ENCODE measurements at regions not wholly inside any gene's neighbourhood (a gene's known extent, or its start where the extent isn't known, plus 50 kb on each side); places are given as distances from the start of the nearest gene placed in this dataset.

DNA sequence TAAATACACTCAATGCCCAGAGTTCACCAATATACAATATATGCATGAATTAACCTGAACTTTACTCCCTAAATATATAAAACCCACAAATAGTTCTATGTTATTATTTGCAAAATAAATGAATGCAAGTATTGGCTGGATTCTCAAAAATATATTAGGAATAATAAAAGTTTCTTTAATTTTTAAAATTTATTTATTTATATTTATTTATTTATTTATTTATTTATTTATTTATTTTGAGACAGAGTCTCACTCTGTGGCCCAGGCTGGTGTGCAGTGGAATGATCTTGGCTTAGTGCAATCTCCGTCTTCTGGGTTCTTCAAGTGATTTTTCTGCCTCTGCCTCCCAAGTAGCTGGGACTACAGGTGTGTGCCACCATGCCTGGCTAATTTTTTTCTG lies 88.7 kb upstream of the TMEFF2 start:
- no peak for DNase-seq
- intact Hi-C loops (cut with DNase I): loop anchor here (10.0 kb wide), 1 partner anchor 409 kb away; no protein-coding TSS in a partner anchor

DNA sequence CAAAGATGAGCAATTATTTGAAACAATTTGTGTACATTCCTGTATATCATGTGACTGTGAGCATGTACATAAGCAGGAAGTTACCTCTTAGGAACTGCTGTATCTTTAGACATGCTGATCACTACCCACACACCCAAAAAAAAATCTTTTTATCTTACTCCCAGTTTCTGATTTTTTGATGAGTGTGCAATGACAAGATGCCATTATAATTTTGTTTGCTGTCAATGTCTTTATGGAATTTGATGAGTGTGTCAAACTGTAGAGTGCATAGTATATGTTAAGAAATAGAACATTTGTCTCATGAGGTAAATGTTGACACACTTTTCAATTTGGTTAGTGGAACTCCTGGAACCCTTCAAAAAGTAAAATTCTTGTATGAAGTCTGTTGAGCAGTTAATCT lies 84.0 kb upstream of the TMEFF2 start:
- intact Hi-C loops (cut with DNase I): no loop called here
- no peak for DNase-seq

DNA sequence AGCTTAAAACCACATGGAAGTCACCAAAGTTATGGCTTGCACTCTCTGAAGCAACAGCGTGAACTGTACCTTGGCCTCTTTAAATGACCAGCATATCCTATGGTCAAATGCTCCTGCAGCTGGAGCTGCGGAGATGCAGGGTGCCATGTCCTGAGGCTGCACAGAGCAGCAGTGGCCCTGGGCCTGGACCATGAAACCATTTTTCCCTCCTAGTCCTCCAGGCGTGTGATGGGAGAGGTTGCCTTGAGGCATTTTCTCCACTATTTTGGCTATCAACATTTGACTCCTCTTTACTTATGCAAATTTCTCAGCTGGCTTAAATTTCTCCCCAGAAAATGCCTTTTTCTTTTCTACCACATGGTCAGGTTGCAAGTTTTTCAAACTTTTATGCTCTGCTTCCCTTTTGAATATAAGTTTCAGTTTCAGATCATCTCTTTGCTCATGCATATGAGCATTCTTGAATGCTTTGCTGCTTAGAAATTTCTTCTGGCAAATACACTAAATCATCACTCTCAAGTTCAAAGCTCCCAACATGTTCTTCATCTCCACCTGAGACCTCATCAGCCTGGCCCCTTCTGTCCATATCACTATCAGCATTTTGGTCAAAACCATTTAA lies 82.9 kb upstream of the TMEFF2 start:
- intact Hi-C loops (cut with DNase I): no loop called here
- DNase-seq: no peak

DNA sequence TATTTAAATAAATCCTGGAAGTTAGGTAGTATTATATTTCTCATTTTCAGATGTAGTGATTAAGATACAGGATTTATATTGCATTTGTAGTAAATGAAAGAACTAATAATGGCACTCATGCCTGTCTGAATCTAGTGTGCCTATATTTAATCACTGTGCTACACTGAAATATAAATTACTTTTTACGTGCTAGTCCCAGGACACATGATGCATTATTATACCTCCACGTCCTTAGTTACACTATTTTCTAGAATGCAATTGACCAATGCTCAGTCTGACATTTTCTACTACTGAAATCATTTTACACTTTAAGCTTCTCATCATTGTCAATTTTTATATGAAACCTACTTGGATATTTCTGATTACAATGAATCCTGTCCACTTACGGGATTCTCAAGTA lies 80.9 kb upstream of the TMEFF2 start:
- no peak for DNase-seq
- intact Hi-C loops (cut with DNase I): no loop called here

DNA sequence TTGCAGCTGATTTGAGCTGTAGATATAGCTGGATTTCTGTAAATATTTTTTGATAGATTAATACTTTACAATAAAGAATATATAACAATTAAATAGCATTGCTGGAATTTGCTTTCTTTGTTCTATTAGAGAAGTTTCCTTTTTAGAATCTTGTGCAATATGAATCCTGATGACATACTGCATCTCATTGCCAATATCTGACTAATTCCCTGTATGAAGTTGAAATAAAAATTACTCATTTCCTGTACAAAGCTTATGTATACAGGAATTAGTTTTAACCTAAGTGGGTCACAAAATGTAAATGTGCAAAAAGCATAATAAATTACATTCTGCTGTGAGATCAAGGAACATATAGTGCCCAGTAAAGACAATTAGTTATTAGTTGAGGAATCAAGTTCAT lies 72.8 kb upstream of the TMEFF2 start:
- intact Hi-C loops (cut with DNase I): no loop called here
- no peak for DNase-seq

DNA sequence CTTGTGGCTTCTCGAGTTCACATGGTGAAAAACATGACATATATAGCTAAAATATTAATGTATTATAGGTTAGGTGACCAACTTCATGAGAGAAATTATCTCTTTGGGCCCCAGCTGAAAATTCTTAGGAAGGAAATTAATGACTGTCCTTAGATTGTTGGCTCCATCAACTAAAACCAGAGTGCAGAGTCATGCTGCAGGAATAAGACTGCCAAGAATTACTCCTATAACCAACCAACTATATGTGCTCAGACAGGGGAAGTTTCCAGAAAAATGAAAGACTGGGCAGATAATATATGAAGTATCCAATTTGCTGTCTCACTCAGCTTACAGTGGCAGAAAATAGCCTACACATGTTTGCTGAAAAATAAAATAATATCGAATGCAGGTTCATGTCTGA lies 71.0 kb upstream of the TMEFF2 start:
- intact Hi-C loops (cut with DNase I): no loop called here
- no peak for DNase-seq

DNA sequence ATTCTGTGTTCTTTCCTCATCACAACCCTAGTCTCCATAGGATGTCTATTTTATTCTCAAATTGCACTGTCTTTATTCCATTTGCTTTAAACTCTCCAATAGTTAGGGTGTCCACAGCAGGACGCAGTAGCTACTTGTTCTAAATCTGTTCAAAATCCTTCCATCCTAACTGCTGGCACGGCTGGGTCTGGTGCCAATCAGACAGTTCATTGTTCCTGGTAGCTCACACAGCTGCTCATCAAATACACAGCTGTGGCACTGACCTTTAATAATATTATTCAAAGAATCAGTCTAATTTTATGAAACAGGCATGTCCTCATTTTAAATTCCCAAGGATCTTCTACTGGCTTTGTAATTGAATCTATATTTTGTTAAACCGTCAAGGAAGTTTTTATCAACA lies 59.7 kb upstream of the TMEFF2 start:
- DNase-seq: peak in 8 of 10 donors; percentile 25 to 92 (median 58)
- intact Hi-C loops (cut with DNase I): no loop called here

DNA sequence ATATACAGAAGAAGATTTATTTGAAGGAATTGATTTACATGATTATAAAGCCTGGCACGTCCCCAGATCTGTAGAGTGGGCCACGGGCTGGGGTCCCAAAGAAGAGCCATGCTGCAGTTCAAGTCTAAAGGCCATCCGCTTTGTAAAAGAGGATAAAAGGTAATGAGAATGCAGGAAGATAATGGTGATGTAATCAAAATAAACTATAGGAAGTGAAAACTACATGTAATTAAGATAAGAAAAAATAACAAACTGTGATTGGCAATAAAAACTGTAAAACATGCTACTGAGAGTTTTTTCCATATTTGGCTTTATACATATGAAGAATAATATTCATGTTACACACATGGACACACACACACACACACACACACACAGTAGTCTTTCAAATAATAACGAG lies 59.0 kb upstream of the TMEFF2 start:
- no peak for DNase-seq
- intact Hi-C loops (cut with DNase I): no loop called here

DNA sequence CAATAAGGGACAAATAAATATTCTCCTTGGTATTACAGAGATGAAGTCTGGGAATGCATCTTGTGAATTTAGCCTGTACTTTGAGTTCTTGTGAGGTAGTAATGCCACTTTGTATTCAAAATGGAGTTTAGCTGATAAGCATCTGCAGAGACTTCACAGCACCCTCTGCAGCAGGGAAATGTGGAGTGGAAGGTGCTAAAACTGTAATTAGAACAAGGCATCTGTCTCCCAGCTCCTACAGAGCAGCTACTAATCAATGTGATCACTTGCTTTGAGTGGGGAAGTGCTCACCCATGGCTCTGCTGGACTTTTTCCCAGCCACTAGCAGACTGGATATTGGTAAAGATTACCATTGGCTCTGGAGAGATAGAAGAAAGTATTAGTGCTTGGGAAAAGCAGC lies 56.2 kb upstream of the TMEFF2 start:
- intact Hi-C loops (cut with DNase I): no loop called here
- no peak for DNase-seq

DNA sequence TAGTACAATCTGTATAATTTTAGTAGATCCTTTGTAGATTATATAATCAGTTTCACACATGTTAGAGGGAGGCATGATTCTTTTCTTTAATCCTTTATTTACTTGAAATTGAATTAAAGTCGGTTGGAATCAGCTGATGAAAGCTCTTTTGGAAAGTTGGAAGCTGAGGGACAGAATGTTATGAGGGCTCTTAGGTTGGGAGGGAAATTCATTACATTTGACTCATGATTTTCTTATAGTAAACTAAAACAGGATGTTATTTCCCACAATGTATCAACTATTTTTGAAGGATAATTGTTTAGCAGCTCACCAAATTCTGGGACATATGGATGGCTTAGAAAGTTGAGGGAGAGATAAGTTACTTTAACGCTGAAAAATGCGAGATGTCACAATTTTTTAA lies 52.7 kb upstream of the TMEFF2 start:
- intact Hi-C loops (cut with DNase I): no loop called here
- no peak for DNase-seq

DNA sequence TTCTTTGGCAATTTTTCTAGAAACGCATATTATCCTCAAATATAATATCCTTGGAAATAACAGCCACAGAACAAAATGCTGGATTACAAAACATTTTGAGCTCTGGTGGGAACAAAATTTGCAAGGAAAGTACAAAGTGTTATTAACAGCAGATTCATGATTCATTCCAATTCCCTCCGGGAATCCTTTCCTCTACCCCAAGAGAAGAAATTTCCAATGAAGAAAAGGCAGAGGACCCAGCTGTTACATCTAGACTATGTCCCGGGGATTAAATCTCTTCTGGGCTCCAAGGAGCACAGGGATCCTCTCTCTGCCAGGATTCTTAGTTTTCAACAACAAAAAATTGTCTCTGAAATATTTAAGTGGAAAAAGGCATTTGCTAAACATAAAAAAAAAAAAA lies 51.6 kb upstream of the TMEFF2 start:
- intact Hi-C loops (cut with DNase I): no loop called here
- no peak for DNase-seq

DNA sequence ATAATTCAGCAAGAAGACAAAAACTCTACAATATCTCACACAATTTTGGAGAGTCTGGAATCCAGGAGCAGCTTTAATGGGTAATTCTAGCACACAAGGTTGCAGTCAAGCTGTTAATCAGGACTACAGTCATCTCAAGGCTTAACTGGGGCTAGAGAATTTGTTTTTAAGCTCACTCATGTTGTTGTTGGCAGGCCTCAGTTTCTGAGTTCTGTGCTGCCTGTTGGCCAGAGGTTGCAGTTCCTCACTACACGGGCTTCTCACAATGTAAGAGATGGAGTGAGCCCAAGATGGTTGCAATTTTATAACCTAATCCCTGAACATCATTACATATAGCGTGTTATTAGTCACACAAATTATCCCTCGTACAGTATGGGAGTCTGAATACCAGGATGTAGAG lies 50.6 kb upstream of the TMEFF2 start:
- intact Hi-C loops (cut with DNase I): no loop called here

More for the DNA sequence above, 50.6 kb upstream of the TMEFF2 start:
- DNase-seq: no peak
